ENCODE measurements at regions not wholly inside any gene's neighbourhood (a gene's known extent, or its start where the extent isn't known, plus 50 kb on each side); places are given as distances from the start of the nearest gene placed in this dataset.

GRCh38 chr6:156627524-156627923, 149.7 kb upstream of the ARID1B start:
- TF ChIP-seq CTCF (conservative IDR thresholded peaks at IDR 0.05; ENCODE audit: low read length), result no peak
- no peak for TF ChIP-seq EZH2phosphoT487 (IDR thresholded peaks at IDR 0.05; ENCODE audit: borderline replicate concordance, low read depth, low read length)

All from OCI-LY7 (cell line).